GM23248 (cell line): ENCODE measurements at regions not wholly inside any gene's neighbourhood (a gene's known extent, or its start where the extent isn't known, plus 50 kb on each side); places are given as distances from the start of the nearest gene placed in this dataset.

ENCODE experiments used
- EZH2 ChIP-seq: fragments of 200-600 bp; sonication (generic); IDR thresholded peaks from 2 replicates; pipeline ENCODE4 v1.6.1; 2018; ENCODE audit warnings: antibody characterized with exemption, mild to moderate bottlenecking; ENCODE audit not compliant: insufficient read depth, poor library complexity, severe bottlenecking
- EZH2phosphoT487 ChIP-seq: fragments of 200-600 bp; sonication (generic); IDR thresholded peaks from 2 replicates; pipeline ENCODE4 v1.6.1; 2018; ENCODE audit warnings: antibody characterized with exemption, moderate library complexity, mild to moderate bottlenecking, low read depth; ENCODE audit not compliant: insufficient read depth

DNA sequence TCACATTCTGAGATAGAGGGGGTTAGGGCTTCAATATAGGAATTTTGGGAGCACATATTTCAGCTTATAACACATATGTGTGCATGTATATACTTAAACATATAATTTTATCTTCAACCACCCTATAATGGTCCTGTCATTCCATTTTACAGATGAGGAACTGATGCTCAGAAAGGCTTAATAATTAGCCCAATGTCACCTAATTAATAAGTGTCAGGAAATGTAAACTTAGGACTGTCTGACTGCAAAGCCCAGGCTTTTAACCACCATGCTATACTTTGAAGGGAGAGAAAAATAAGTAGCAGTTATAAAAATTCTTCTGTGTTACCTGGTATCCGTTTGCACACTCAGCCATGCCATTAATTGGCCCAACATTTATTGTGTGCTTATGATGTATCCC is 172.6 kb downstream of the SKIDA1 start:
- TF ChIP-seq EZH2phosphoT487 (no peak), EZH2 (no peak)
